Endothelial cell of umbilical vein (primary cell): ENCODE measurements at regions not wholly inside any gene's neighbourhood (a gene's known extent, or its start where the extent isn't known, plus 50 kb on each side); places are given as distances from the start of the nearest gene placed in this dataset.

Experiments used
- BruUV-seq: library from RNA; stranded (reverse); fragments of 400-500 nt; replicated peaks from 2 replicates; lab custom pipeline; 2021; lab: Mats Ljungman, UMichigan
- CTCF ChIA-PET: fragments of 300-600, 350-600 bp; sonication (Branson Sonifier 250); formaldehyde crosslinking; loops from one replicate; lab custom pipeline; 2021; ENCODE audit warnings: antibody characterized with exemption, inconsistent platforms; lab: Charles Lee
- POLR2A ChIA-PET: fragments of 300-600, 350-600 bp; sonication (Branson Sonifier 250); formaldehyde crosslinking; loops from one replicate; lab custom pipeline; 2021; ENCODE audit warnings: antibody characterized with exemption, inconsistent platforms; lab: Charles Lee
- DNase-seq: peaks from one replicate; pipeline ENCODE4 v3.0.0-alpha.2; 2011; ENCODE audit warnings: low read depth, low spot score
- FAIRE-seq: peaks from 2 replicates; lab custom pipeline; 2011; peaks lifted over from hg19 to GRCh38; lab: Jason Lieb, UNC
- H2AFZ ChIP-seq: 2 replicates; pipeline ENCODE4 v1.6.0; 2012; ENCODE audit warnings: low read depth, low read length, control low read depth, inconsistent platforms
- H3K27ac ChIP-seq: 2 replicates; pipeline ENCODE4 v1.5.1; 2011; ENCODE audit warnings: low read depth, mild to moderate bottlenecking, control low read depth, low read length, moderate library complexity; ENCODE audit not compliant: insufficient read depth
- H3K27me3 ChIP-seq, 2 experiments: 2 replicates each; pipeline versions ENCODE4 v1.6.0 to v1.6.1; 2011; ENCODE audit warnings: low read length in 2 of 2, mixed read lengths in 1 of 2; ENCODE audit not compliant: control insufficient read depth in 2 of 2, insufficient read depth in 2 of 2
- H3K36me3 ChIP-seq, 2 experiments: 2 replicates in 1 of 2; 3 replicates in 1 of 2; pipeline ENCODE4 v1.5.1; 2011; ENCODE audit warnings: low read length in 2 of 2, mild to moderate bottlenecking in 1 of 2, moderate library complexity in 1 of 2; ENCODE audit not compliant: control insufficient read depth in 2 of 2, insufficient read depth in 2 of 2; ENCODE audit errors: extremely low read depth in 1 of 2
- H3K4me1 ChIP-seq: 3 replicates; pipeline ENCODE4 v1.5.1; 2011; ENCODE audit warnings: mild to moderate bottlenecking, low read length; ENCODE audit not compliant: control insufficient read depth, insufficient read depth; ENCODE audit errors: extremely low read depth
- H3K4me2 ChIP-seq: 2 replicates; pipeline ENCODE4 v1.6.1; 2011; ENCODE audit warnings: low read length, control low read depth, mixed read lengths; ENCODE audit not compliant: insufficient read depth
- H3K4me3 ChIP-seq, 3 experiments: fragments of 200-600 bp in 1 of 3; sonication (generic), shearing (Covaris generic) in 1 of 3; replicated peaks in 1 of 3; 2 replicates each; pipeline ENCODE4 v1.5.1; 2011 to 2016; ENCODE audit warnings: control low read depth in 3 of 3, low read length in 3 of 3, mild to moderate bottlenecking in 2 of 3, inconsistent platforms in 1 of 3, low read depth in 1 of 3, moderate library complexity in 1 of 3; ENCODE audit not compliant: insufficient read depth in 1 of 3
- H3K79me2 ChIP-seq: 2 replicates; pipeline ENCODE4 v1.6.0; 2012; ENCODE audit warnings: low read length, inconsistent platforms; ENCODE audit not compliant: control insufficient read depth, insufficient read depth
- H3K9ac ChIP-seq: replicated peaks from 2 replicates; pipeline ENCODE3; 2011; ENCODE audit warnings: low read length, control low read depth; ENCODE audit not compliant: insufficient read depth; ENCODE audit errors: extremely low read depth
- H3K9me1 ChIP-seq: replicated peaks from 3 replicates; pipeline ENCODE4 v1.6.0; 2011; ENCODE audit warnings: mild to moderate bottlenecking, low read length; ENCODE audit not compliant: control insufficient read depth, insufficient read depth; ENCODE audit errors: extremely low read depth
- H3K9me3 ChIP-seq: replicated peaks from 2 replicates; pipeline ENCODE4 v1.5.1; 2012; ENCODE audit warnings: low read length, inconsistent platforms; ENCODE audit not compliant: control insufficient read depth, insufficient read depth
- H4K20me1 ChIP-seq: replicated peaks from 2 replicates; pipeline ENCODE3; 2011; ENCODE audit warnings: mild to moderate bottlenecking, low read length; ENCODE audit not compliant: control insufficient read depth, insufficient read depth; ENCODE audit errors: extremely low read depth
- CTCF ChIP-seq, 2 donors: IDR thresholded peaks; 1 replicate in 1 of 2; 2 replicates in 1 of 2; pipeline ENCODE4 v1.5.1; 2011; ENCODE audit warnings: low read length in 2 of 2, mild to moderate bottlenecking in 2 of 2, moderate library complexity in 2 of 2, control low read depth in 1 of 2, inconsistent platforms in 1 of 2, low read depth in 1 of 2; ENCODE audit not compliant: insufficient read depth in 1 of 2; ENCODE audit errors: extremely low read depth in 1 of 2
- FOS ChIP-seq: IDR thresholded peaks from 2 replicates; pipeline ENCODE4 v1.6.1; 2011; ENCODE audit warnings: mild to moderate bottlenecking, low read length, moderate library complexity, borderline replicate concordance; ENCODE audit not compliant: insufficient read depth
- GATA2 ChIP-seq: IDR thresholded peaks from 2 replicates; pipeline ENCODE4 v1.7.0; 2011; ENCODE audit warnings: low read depth, mild to moderate bottlenecking, moderate library complexity, mixed read lengths, low read length; ENCODE audit not compliant: insufficient read length, insufficient read depth
- POLR2A ChIP-seq: IDR thresholded peaks from 2 replicates; pipeline ENCODE4 v1.6.1; 2012; ENCODE audit warnings: low read depth, mild to moderate bottlenecking, control low read depth, low read length
- POLR2AphosphoS5 ChIP-seq: IDR thresholded peaks from 2 replicates; pipeline ENCODE4 v1.6.1; 2012; ENCODE audit warnings: low read depth, mild to moderate bottlenecking, control low read depth, low read length, moderate library complexity; ENCODE audit not compliant: insufficient read depth
- dilution Hi-C: fragments of 300-500 bp; cut with MboI; formaldehyde crosslinking; loops from one replicate; pipeline ENCODE4 v1.15.0; 2019; ENCODE audit warnings: low sequenced_read_pairs; ENCODE audit not compliant: extremely low pct_ligation_motif_present
- intact Hi-C: fragments of 100-400 bp; cut with micrococcal nuclease; formaldehyde crosslinking; loops from one replicate; pipeline ENCODE4 v1.10.0; 2022

DNA sequence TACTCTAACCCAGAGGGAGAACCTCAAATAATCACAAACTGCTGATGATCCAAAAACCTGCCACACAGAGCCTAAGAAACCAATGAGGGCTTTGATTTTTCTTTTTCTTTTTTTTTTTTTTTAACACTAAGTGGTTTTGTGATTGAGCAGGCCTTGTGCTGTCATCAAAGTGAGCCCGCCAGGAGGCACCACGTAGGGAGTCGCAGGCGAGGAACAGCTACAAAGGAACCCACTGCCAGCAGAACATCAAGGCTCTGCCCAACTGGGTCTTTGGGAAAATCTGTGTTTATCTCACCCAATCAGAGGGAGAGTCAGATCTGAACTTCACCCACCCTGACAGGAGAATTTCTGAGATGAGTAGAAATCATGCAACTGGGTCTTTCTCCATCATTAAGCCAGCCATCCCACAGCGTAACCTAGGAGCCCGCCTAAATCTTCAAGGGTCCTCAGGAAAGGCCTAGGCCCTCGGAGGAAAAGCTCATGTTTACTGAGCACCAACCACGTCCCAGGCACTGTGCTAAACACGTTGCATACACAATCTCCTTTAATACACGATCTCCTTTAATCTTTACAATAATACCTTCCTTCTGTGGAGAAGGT, 126.9 kb upstream of the FSTL4 start:
- H4K20me1 ChIP-seq, result no peaks in the 10 kb centered on the region
- H3K27ac ChIP-seq, result no peak overlapping the region
- CTCF ChIA-PET, result interaction anchor here (1.7 kb wide), 1 partner anchor 15 kb away, joined by 8 read pairs; no protein-coding TSS in a partner anchor
- no peak overlapping the region for H2AFZ ChIP-seq
- H3K9me3 ChIP-seq, result no peaks in the 10 kb centered on the region
- H3K79me2 ChIP-seq, result no peaks in the 10 kb centered on the region
- no peak for DNase-seq
- H3K9ac ChIP-seq, result no peak overlapping the region
- peaks cover 16% of the 10 kb centered on the region for H3K4me1 ChIP-seq
- intact Hi-C loops, result no loop called here
- TF ChIP-seq FOS (no peak), CTCF (IDR thresholded peaks at IDR 0.05; ENCODE audit: extremely low read depth in 1 of 2, insufficient read depth in 1 of 2, low read depth in 1 of 2, low read length in 2 of 2) (no peak), POLR2A (no peak)
- H3K27me3 ChIP-seq, result no peaks in the 10 kb centered on the region
- no peaks in the 10 kb centered on the region for H3K9me1 ChIP-seq
- POLR2A ChIA-PET, result no interaction called here
- no peaks in the 10 kb centered on the region for H3K36me3 ChIP-seq
- FAIRE-seq, result no peak
- BruUV-seq, result no TSS peak
- no peak overlapping the region for H3K4me3 ChIP-seq
- dilution Hi-C loops, result no loop called here
- no peak overlapping the region for H3K4me2 ChIP-seq

DNA sequence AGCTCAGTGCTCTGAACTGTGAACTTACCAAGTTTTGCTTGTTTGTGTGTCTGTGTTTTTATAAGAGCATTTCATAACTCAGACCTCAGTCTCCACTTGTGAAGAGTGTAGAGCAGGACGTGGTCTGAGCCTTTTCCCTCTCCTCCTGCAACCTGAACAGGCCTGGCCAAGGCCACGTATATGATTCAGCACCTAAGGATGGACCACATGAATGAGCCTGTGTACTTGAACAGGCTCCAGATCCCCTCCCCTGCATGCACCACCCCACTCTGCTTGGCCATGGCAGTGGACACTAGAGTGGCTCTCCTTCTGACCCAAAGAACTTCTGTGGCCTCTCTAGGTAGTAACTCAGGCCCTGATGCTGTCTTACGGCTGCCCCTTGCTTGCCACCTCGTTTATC, 125.9 kb upstream of the FSTL4 start:
- no peaks in the 10 kb centered on the region for H3K79me2 ChIP-seq

More for the DNA sequence above, 125.9 kb upstream of the FSTL4 start:
- FAIRE-seq, result no peak
- Histone ChIP-seq H3K27me3 (no peaks in the 10 kb centered on the region), H3K4me1 (peaks cover 16% of the 10 kb centered on the region), H2AFZ (no peak overlapping the region), H4K20me1 (no peaks in the 10 kb centered on the region), H3K4me2 (no peak overlapping the region), H3K36me3 (no peaks in the 10 kb centered on the region), H3K9me3 (no peaks in the 10 kb centered on the region), H3K9me1 (no peaks in the 10 kb centered on the region), H3K4me3 (no peak overlapping the region), H3K9ac (no peak overlapping the region), H3K27ac (no peak overlapping the region)
- ChIA-PET CTCF (no interaction called here), POLR2A (no interaction called here)
- DNase-seq, result no peak
- intact Hi-C loops, result no loop called here
- BruUV-seq, result no TSS peak
- TF ChIP-seq POLR2AphosphoS5, result no peak
- TF ChIP-seq GATA2, result no peak
- dilution Hi-C loops, result no loop called here
